Fibroblast of skin of right biceps (primary cell): ENCODE measurements at regions not wholly inside any gene's neighbourhood (a gene's known extent, or its start where the extent isn't known, plus 50 kb on each side); places are given as distances from the start of the nearest gene placed in this dataset.
A peak's percentile ranks its signal among the peaks of the same experiment; 100 is the strongest.
"Not testable (repeated sequence)": the region's sequence is repeated elsewhere in the genome, so short reads cannot be mapped to it uniquely, and the experiment has no call there.

Experiments
- DNase-seq: peaks from one replicate; pipeline ENCODE4 v3.0.0-alpha.2; 2013

- no peak for DNase-seq
These were observed 324.7 kb downstream of the SHQ1 start for GRCh38 chr3:72523429-72524151.

GRCh38 chr3:72520690-72521308 is 327.4 kb downstream of the SHQ1 start:
- peak; percentile 60 for DNase-seq

- DNase-seq, result no peak
These were observed 328.2 kb downstream of the SHQ1 start for GRCh38 chr3:72519946-72520604.

GRCh38 chr3:72517921-72518424 is 330.3 kb downstream of the SHQ1 start:
- DNase-seq, result no peak

- no peak for DNase-seq
These were observed 330.9 kb downstream of the SHQ1 start for GRCh38 chr3:72517336-72517735.

- DNase-seq, result no peak
These were observed 331.9 kb downstream of the SHQ1 start for GRCh38 chr3:72516361-72516760.

- peak; percentile 14 for DNase-seq
These were observed 332.3 kb downstream of the SHQ1 start for GRCh38 chr3:72515941-72516340.

- no peak for DNase-seq
These were observed 333.0 kb downstream of the SHQ1 start for GRCh38 chr3:72515281-72515680.

- no peak for DNase-seq
These were observed 338.0 kb downstream of the SHQ1 start for GRCh38 chr3:72510247-72510646.

- no peak for DNase-seq
These were observed 342.5 kb downstream of the SHQ1 start for GRCh38 chr3:72505539-72506405.

GRCh38 chr3:72497501-72497900 is 350.7 kb downstream of the SHQ1 start:
- DNase-seq, result not testable (repeated sequence)

GRCh38 chr3:72496051-72496670 is 352.1 kb downstream of the SHQ1 start:
- no peak for DNase-seq

- no peak for DNase-seq
These were observed 353.6 kb downstream of the SHQ1 start for GRCh38 chr3:72494626-72495025.

GRCh38 chr3:72494130-72494529 is 354.1 kb downstream of the SHQ1 start:
- no peak for DNase-seq

GRCh38 chr3:72492240-72492639 is 356.0 kb downstream of the SHQ1 start:
- peak; percentile 97 for DNase-seq

- no peak for DNase-seq
These were observed 357.4 kb downstream of the SHQ1 start for GRCh38 chr3:72490688-72491435.

GRCh38 chr3:72489901-72490300 is 358.3 kb downstream of the SHQ1 start:
- no peak for DNase-seq

GRCh38 chr3:72488738-72489035 is 359.6 kb downstream of the SHQ1 start:
- DNase-seq, result peak; percentile 68

- DNase-seq, result peak; percentile 23
These were observed 360.1 kb downstream of the SHQ1 start for GRCh38 chr3:72487946-72488737.

GRCh38 chr3:72487078-72487765 is 361.0 kb downstream of the SHQ1 start:
- peak; percentile 93 for DNase-seq
